ENCODE measurements at regions not wholly inside any gene's neighbourhood (a gene's known extent, or its start where the extent isn't known, plus 50 kb on each side); places are given as distances from the start of the nearest gene placed in this dataset.

DNA sequence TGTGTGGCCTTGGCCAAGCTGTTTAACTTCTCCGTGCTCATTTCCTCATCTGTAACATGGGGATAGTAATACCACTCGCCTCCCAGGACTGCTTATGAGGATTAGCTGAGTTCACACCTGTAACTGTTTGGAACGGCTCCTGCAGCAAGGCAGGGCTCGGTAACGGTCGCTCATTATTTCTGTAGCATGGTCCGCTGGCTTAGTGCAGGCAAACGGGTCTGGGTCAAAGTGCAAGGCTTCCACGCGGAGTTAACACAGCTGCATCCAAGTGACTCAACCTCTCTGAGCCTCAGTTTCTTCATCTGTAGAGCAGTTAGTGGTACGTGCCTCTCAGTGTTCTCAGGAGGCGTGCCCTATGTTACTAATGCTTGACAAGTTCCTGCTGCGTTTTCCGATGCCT, 94.3 kb upstream of the YWHAQ start:
- TF ChIP-seq, protein P1, sequence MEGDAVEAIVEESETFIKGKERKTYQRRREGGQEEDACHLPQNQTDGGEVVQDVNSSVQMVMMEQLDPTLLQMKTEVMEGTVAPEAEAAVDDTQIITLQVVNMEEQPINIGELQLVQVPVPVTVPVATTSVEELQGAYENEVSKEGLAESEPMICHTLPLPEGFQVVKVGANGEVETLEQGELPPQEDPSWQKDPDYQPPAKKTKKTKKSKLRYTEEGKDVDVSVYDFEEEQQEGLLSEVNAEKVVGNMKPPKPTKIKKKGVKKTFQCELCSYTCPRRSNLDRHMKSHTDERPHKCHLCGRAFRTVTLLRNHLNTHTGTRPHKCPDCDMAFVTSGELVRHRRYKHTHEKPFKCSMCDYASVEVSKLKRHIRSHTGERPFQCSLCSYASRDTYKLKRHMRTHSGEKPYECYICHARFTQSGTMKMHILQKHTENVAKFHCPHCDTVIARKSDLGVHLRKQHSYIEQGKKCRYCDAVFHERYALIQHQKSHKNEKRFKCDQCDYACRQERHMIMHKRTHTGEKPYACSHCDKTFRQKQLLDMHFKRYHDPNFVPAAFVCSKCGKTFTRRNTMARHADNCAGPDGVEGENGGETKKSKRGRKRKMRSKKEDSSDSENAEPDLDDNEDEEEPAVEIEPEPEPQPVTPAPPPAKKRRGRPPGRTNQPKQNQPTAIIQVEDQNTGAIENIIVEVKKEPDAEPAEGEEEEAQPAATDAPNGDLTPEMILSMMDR (conservative IDR thresholded peaks at IDR 0.05): no peak
- no peak for TF ChIP-seq ZFX (IDR thresholded peaks at IDR 0.05)

All from C4-2B (cell line).